K562 (cell line): ENCODE measurements at regions not wholly inside any gene's neighbourhood (a gene's known extent, or its start where the extent isn't known, plus 50 kb on each side); places are given as distances from the start of the nearest gene placed in this dataset.

Experiments used
- ATAC-seq: fragments of 200-7000 bp; cut with Tn5 transposase; 3 replicates; pipeline ENCODE4 v1.9.1; 2020; ENCODE audit warnings: moderate library complexity
- BruUV-seq: library from RNA; stranded (reverse); fragments of 400-500 nt; replicated peaks from 2 replicates; lab custom pipeline; 2021; lab: Mats Ljungman, UMichigan
- CTCF ChIA-PET: fragments of 300-600 bp; formaldehyde crosslinking; extraction: SDS; loops from one replicate; lab custom pipeline; 2021; ENCODE audit warnings: low intra/inter-chr PET ratio; lab: Yijun Ruan, JAX
- POLR2A ChIA-PET: fragments of 300-600, 350-650 bp; sonication (Branson Sonifier 250); formaldehyde crosslinking; extraction: SDS; loops from one replicate; lab custom pipeline; 2021; ENCODE audit warnings: antibody characterized with exemption, inconsistent platforms; lab: Yijun Ruan, JAX
- DNase-seq, 4 experiments: peaks; one replicate each; pipeline versions ENCODE4 v3.0.0 to v3.0.0-alpha.2; 2011 to 2018; ENCODE audit warnings: low spot score in 3 of 4, mixed read lengths in 3 of 4; ENCODE audit errors: extremely low read depth in 1 of 4
- FAIRE-seq: peaks from 2 replicates; lab custom pipeline; 2011; peaks lifted over from hg19 to GRCh38; lab: Jason Lieb, UNC
- H2AFZ ChIP-seq: 2 replicates; pipeline ENCODE4 v1.6.0; 2011; ENCODE audit warnings: low read depth, low read length, control low read depth, inconsistent platforms
- H3K27ac ChIP-seq: fragments of 200-600 bp; 3 replicates; pipeline ENCODE4 v1.8.0; 2011; ENCODE audit warnings: low read depth, mild to moderate bottlenecking, control low read depth, inconsistent platforms, low read length, moderate library complexity, mixed read lengths; ENCODE audit errors: extremely low read depth
- H3K27me3 ChIP-seq, 2 experiments: fragments of 300-600 bp in 1 of 2; 2 replicates in 1 of 2; 3 replicates in 1 of 2; pipeline versions ENCODE4 v1.6.0 to v1.8.0; 2011; ENCODE audit warnings: inconsistent platforms in 2 of 2, low read length in 2 of 2, mild to moderate bottlenecking in 1 of 2, mixed read lengths in 1 of 2, moderate library complexity in 1 of 2; ENCODE audit not compliant: control insufficient read depth in 2 of 2, insufficient read depth in 2 of 2
- H3K36me3 ChIP-seq: fragments of 300-600 bp; 3 replicates; pipeline ENCODE4 v1.8.0; 2011; ENCODE audit warnings: mild to moderate bottlenecking, low read length, inconsistent platforms; ENCODE audit not compliant: control insufficient read depth, insufficient read depth
- H3K4me1 ChIP-seq, 2 experiments: fragments of 200-600 bp in 1 of 2; replicated peaks in 1 of 2; 2 replicates in 1 of 2; 3 replicates in 1 of 2; pipeline versions ENCODE4 v1.5.1 to v1.8.0; 2011; ENCODE audit warnings: inconsistent platforms in 2 of 2, low read length in 2 of 2, mild to moderate bottlenecking in 1 of 2, mixed read lengths in 1 of 2, moderate library complexity in 1 of 2; ENCODE audit not compliant: control insufficient read depth in 2 of 2, insufficient read depth in 2 of 2
- H3K4me2 ChIP-seq: 2 replicates; pipeline ENCODE4 v1.6.1; 2011; ENCODE audit warnings: low read length, control low read depth, inconsistent platforms, mixed read lengths; ENCODE audit not compliant: insufficient read depth
- H3K4me3 ChIP-seq: fragments of 200-600 bp; sonication (generic), shearing (Covaris generic); 2 replicates; pipeline ENCODE4 v1.5.1; 2016; ENCODE audit warnings: control low read depth, inconsistent platforms
- H3K79me2 ChIP-seq: fragments of 200-600 bp; 3 replicates; pipeline ENCODE4 v1.8.0; 2011; ENCODE audit warnings: low read length, inconsistent platforms; ENCODE audit not compliant: control insufficient read depth, insufficient read depth
- H3K9ac ChIP-seq, 2 experiments: 2 replicates each; pipeline versions ENCODE4 v1.6.0 to v1.6.1; 2011; ENCODE audit warnings: low read depth in 2 of 2, low read length in 2 of 2, control low read depth in 1 of 2, inconsistent platforms in 1 of 2, mild to moderate bottlenecking in 1 of 2, mixed read lengths in 1 of 2; ENCODE audit not compliant: insufficient read depth in 1 of 2
- H3K9me1 ChIP-seq: one replicate; pipeline ENCODE4 v1.6.0; 2011; ENCODE audit warnings: inconsistent platforms, mild to moderate bottlenecking, low read length, moderate library complexity; ENCODE audit not compliant: control insufficient read depth, insufficient read depth
- H3K9me3 ChIP-seq: replicated peaks from 2 replicates; pipeline ENCODE4 v1.5.1; 2011; ENCODE audit warnings: low read depth, low read length, inconsistent platforms; ENCODE audit not compliant: control insufficient read depth, insufficient read depth
- H4K20me1 ChIP-seq: replicated peaks from 2 replicates; pipeline ENCODE4 v1.6.1; 2011; ENCODE audit warnings: low read length, inconsistent platforms, mixed read lengths; ENCODE audit not compliant: control insufficient read depth, insufficient read depth
- DIDO1 ChIP-seq: fragments of 450-650 bp; IDR thresholded peaks from 2 replicates; pipeline ENCODE4 v1.6.1; 2016; ENCODE audit warnings: low read depth, missing biosample characterization, missing genetic modification characterization
- ETV5 ChIP-seq: sonication (generic); formaldehyde crosslinking; IDR thresholded peaks from 2 replicates; pipeline ENCODE4 v1.4.0; 2020; ENCODE audit warnings: low read depth, mild to moderate bottlenecking, missing genetic modification reagents
- POLR3A ChIP-seq: IDR thresholded peaks from 2 replicates; pipeline ENCODE4 v1.6.1; 2011; ENCODE audit warnings: borderline replicate concordance, mild to moderate bottlenecking, moderate library complexity; ENCODE audit not compliant: insufficient read length, insufficient read depth; ENCODE audit errors: extremely low read depth
- SMARCA4 ChIP-seq: fragments of 450-650 bp; IDR thresholded peaks from 2 replicates; pipeline ENCODE4 v1.6.1; 2016
- ZNF24 ChIP-seq: fragments of 450-650 bp; IDR thresholded peaks from 2 replicates; pipeline ENCODE4 v1.6.1; 2016
- WGBS: fragments of 100-300 bp; shearing (Covaris generic); methylation state at CpG from one replicate; pipeline ENCODE4 v1.1.6; 2016; ENCODE audit warnings: low coverage, mixed read lengths; ENCODE audit not compliant: insufficient coverage; ENCODE audit errors: missing lambda C conversion rate; 5-methylcytosine and 5-hydroxymethylcytosine counted together
- in situ Hi-C: fragments of 300-500 bp; cut with MboI; formaldehyde crosslinking; loops from 4 replicates; pipeline ENCODE4 v1.15.0; 2018; ENCODE audit warnings: inconsistent platforms, mixed read lengths
- intact Hi-C: fragments of 100-400 bp; cut with micrococcal nuclease; formaldehyde crosslinking; loops from 2 replicates; pipeline ENCODE4 v1.14.2; 2022
- TF ChIP-seq, protein P1 (sequence below), 3 experiments: fragments of 200-800 bp in 1 of 3; fragments of 250-450 bp in 1 of 3; fragments of 450-650 bp in 1 of 3; sonication (Bioruptor Pico) in 1 of 3; sonication (Bioruptor generic) in 1 of 3; formaldehyde crosslinking in 1 of 3; IDR thresholded peaks; 2 replicates each; pipeline versions ENCODE4 v1.6.1 to v1.8.0; 2016 to 2022; ENCODE audit warnings: mild to moderate bottlenecking in 2 of 3, missing genetic modification characterization in 2 of 3, missing compliant biosample characterization in 1 of 3, moderate library complexity in 1 of 3
- TF ChIP-seq, protein P2 (sequence below), 2 experiments: fragments of 450-650 bp; IDR thresholded peaks; 2 replicates each; pipeline ENCODE4 v1.6.1; 2018; ENCODE audit warnings: mild to moderate bottlenecking in 2 of 2, low read depth in 1 of 2; ENCODE audit not compliant: partially characterized antibody in 2 of 2

GRCh38 chr9:87271696-87272477 lies 225.8 kb upstream of the DAPK1 start:
- H4K20me1 ChIP-seq = no peaks in the 10 kb centered on the region
- H3K4me2 ChIP-seq = no peak overlapping the region
- intact Hi-C loops = no loop called here
- no peak overlapping the region for H3K9ac ChIP-seq
- 0% methylated on average over 3 of the region's 4 CpGs for WGBS
- in situ Hi-C loops = no loop called here
- no peaks in the 10 kb centered on the region for H3K9me3 ChIP-seq
- no peak overlapping the region for H2AFZ ChIP-seq
- ChIA-PET CTCF (no interaction called here), POLR2A (no interaction called here)
- DNase-seq (no peak), FAIRE-seq (no peak), ATAC-seq (no peak)
- H3K79me2 ChIP-seq = no peaks in the 10 kb centered on the region
- H3K9me1 ChIP-seq = no peaks in the 10 kb centered on the region
- no peaks in the 10 kb centered on the region for H3K4me1 ChIP-seq
- H3K27me3 ChIP-seq = peaks cover 0 to 25% of the 10 kb centered on the region in 2 experiments; a peak in 2 of 5 replicates
- no peak for TF ChIP-seq POLR3A
- no peak for TF ChIP-seq DIDO1
- TF ChIP-seq, protein P1, sequence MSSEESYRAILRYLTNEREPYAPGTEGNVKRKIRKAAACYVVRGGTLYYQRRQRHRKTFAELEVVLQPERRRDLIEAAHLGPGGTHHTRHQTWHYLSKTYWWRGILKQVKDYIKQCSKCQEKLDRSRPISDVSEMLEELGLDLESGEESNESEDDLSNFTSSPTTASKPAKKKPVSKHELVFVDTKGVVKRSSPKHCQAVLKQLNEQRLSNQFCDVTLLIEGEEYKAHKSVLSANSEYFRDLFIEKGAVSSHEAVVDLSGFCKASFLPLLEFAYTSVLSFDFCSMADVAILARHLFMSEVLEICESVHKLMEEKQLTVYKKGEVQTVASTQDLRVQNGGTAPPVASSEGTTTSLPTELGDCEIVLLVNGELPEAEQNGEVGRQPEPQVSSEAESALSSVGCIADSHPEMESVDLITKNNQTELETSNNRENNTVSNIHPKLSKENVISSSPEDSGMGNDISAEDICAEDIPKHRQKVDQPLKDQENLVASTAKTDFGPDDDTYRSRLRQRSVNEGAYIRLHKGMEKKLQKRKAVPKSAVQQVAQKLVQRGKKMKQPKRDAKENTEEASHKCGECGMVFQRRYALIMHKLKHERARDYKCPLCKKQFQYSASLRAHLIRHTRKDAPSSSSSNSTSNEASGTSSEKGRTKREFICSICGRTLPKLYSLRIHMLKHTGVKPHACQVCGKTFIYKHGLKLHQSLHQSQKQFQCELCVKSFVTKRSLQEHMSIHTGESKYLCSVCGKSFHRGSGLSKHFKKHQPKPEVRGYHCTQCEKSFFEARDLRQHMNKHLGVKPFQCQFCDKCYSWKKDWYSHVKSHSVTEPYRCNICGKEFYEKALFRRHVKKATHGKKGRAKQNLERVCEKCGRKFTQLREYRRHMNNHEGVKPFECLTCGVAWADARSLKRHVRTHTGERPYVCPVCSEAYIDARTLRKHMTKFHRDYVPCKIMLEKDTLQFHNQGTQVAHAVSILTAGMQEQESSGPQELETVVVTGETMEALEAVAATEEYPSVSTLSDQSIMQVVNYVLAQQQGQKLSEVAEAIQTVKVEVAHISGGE (CRISPR knock-in tag; IDR thresholded peaks at IDR 0.05) = no peak
- no peak for TF ChIP-seq ZNF24
- no peak for TF ChIP-seq SMARCA4
- TF ChIP-seq, protein P2, sequence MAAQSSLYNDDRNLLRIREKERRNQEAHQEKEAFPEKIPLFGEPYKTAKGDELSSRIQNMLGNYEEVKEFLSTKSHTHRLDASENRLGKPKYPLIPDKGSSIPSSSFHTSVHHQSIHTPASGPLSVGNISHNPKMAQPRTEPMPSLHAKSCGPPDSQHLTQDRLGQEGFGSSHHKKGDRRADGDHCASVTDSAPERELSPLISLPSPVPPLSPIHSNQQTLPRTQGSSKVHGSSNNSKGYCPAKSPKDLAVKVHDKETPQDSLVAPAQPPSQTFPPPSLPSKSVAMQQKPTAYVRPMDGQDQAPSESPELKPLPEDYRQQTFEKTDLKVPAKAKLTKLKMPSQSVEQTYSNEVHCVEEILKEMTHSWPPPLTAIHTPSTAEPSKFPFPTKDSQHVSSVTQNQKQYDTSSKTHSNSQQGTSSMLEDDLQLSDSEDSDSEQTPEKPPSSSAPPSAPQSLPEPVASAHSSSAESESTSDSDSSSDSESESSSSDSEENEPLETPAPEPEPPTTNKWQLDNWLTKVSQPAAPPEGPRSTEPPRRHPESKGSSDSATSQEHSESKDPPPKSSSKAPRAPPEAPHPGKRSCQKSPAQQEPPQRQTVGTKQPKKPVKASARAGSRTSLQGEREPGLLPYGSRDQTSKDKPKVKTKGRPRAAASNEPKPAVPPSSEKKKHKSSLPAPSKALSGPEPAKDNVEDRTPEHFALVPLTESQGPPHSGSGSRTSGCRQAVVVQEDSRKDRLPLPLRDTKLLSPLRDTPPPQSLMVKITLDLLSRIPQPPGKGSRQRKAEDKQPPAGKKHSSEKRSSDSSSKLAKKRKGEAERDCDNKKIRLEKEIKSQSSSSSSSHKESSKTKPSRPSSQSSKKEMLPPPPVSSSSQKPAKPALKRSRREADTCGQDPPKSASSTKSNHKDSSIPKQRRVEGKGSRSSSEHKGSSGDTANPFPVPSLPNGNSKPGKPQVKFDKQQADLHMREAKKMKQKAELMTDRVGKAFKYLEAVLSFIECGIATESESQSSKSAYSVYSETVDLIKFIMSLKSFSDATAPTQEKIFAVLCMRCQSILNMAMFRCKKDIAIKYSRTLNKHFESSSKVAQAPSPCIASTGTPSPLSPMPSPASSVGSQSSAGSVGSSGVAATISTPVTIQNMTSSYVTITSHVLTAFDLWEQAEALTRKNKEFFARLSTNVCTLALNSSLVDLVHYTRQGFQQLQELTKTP (IDR thresholded peaks at IDR 0.05; ENCODE audit: low read depth in 1 of 2, partially characterized antibody in 2 of 2) = no peak
- TF ChIP-seq ETV5 (CRISPR knock-in tag) = no peak
- H3K4me3 ChIP-seq = no peak overlapping the region
- no peak overlapping the region for H3K27ac ChIP-seq
- no TSS peak for BruUV-seq
- H3K36me3 ChIP-seq = no peaks in the 10 kb centered on the region
